Activated naive CD8-positive, alpha-beta T cell treated with anti-CD3 and anti-CD28 coated beads, Interleukin-2, amount 10 ng/mL, durations not matched to agents 7 days and 5 days (primary cell): ENCODE measurements at regions not wholly inside any gene's neighbourhood (a gene's known extent, or its start where the extent isn't known, plus 50 kb on each side); places are given as distances from the start of the nearest gene placed in this dataset.
"Not testable (repeated sequence)": the region's sequence is repeated elsewhere in the genome, so short reads cannot be mapped to it uniquely, and the experiment has no call there.

ENCODE experiments used
- ATAC-seq: fragments of 150-1000 bp; cut with Tn5 transposase; one replicate; pipeline ENCODE4 v1.10.0; 2021; ENCODE audit warnings: low read depth, moderate library complexity
- POLR2A ChIA-PET: fragments of 350-600 bp; sonication (Branson Sonifier 250); formaldehyde crosslinking; loops from one replicate; lab custom pipeline; 2021; ENCODE audit warnings: antibody characterized with exemption; lab: Charles Lee
- DNase-seq: peaks from one replicate; pipeline ENCODE4 v3.0.0; 2021
- H3K27ac Mint-ChIP-seq: one replicate; pipeline ENCODE4 v1.8.0; 2022; ENCODE audit warnings: mild to moderate bottlenecking, mixed read lengths
- H3K27me3 Mint-ChIP-seq: one replicate; pipeline ENCODE4 v1.8.0; 2022; ENCODE audit warnings: mild to moderate bottlenecking, moderate library complexity, mixed read lengths
- H3K36me3 Mint-ChIP-seq: one replicate; pipeline ENCODE4 v1.8.0; 2021; ENCODE audit warnings: mild to moderate bottlenecking, mixed read lengths
- H3K4me1 Mint-ChIP-seq: one replicate; pipeline ENCODE4 v1.8.0; 2021; ENCODE audit warnings: mixed read lengths
- H3K4me3 Mint-ChIP-seq: one replicate; pipeline ENCODE4 v1.8.0; 2022; ENCODE audit warnings: mild to moderate bottlenecking, moderate library complexity, mixed read lengths
- H3K9me3 Mint-ChIP-seq: one replicate; pipeline ENCODE4 v1.8.0; 2021; ENCODE audit warnings: mixed read lengths

DNA sequence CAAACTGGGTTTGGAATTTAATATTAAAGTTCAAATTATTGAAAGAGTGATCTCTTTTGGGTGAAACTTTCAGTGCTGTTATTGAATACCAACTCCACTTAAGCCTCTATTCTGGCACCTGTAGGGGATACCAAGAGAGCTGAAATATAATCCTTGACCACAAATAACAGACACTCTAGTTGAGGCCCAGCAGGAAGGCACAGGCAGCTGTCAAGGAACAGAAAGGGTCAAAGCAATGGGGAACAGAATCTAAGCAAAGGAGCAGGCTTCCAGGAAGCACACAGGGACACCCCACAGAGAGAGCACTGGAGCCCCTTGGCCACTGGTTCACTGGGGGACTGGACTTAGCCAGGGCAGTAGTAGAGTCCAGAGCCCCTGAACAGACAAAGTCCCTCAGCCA is 120.9 kb upstream of the SFSWAP start:
- POLR2A ChIA-PET, result no interaction called here
- no peak for ATAC-seq
- Mint-ChIP-seq H3K9me3 (peaks cover 4% of the 10 kb centered on the region), H3K36me3 (no peaks in the 10 kb centered on the region), H3K4me1 (peaks cover 12% of the 10 kb centered on the region), H3K4me3 (no peak overlapping the region), H3K27ac (no peak overlapping the region), H3K27me3 (no peaks in the 10 kb centered on the region)
- no peak for DNase-seq

GRCh38 chr12:131591136-131591535 is 119.8 kb upstream of the SFSWAP start:
- POLR2A ChIA-PET, result no interaction called here
- H3K27ac Mint-ChIP-seq, result no peak overlapping the region
- ATAC-seq (no peak), DNase-seq (no peak)
- H3K27me3 Mint-ChIP-seq, result no peaks in the 10 kb centered on the region
- H3K4me1 Mint-ChIP-seq, result peaks cover 12% of the 10 kb centered on the region
- H3K9me3 Mint-ChIP-seq, result peaks cover 4% of the 10 kb centered on the region
- H3K4me3 Mint-ChIP-seq, result no peak overlapping the region
- H3K36me3 Mint-ChIP-seq, result no peaks in the 10 kb centered on the region

GRCh38 chr12:131591714-131592709 is 118.9 kb upstream of the SFSWAP start:
- Mint-ChIP-seq H3K27ac (no peak overlapping the region), H3K4me1 (peaks cover 12% of the 10 kb centered on the region), H3K27me3 (no peaks in the 10 kb centered on the region), H3K4me3 (no peak overlapping the region), H3K9me3 (peaks cover 4% of the 10 kb centered on the region), H3K36me3 (no peaks in the 10 kb centered on the region)
- no peak for DNase-seq
- POLR2A ChIA-PET, result interaction anchor here (1.7 kb wide), 1 partner anchor 12 kb away, joined by 9 read pairs; no protein-coding TSS in a partner anchor
- no peak for ATAC-seq

- DNase-seq (no peak), ATAC-seq (peak; percentile 98)
- Mint-ChIP-seq H3K27me3 (no peaks in the 10 kb centered on the region), H3K27ac (peak overlapping the region; percentile 73), H3K4me1 (peaks cover 12% of the 10 kb centered on the region), H3K4me3 (no peak overlapping the region), H3K9me3 (peaks cover 2% of the 10 kb centered on the region), H3K36me3 (no peaks in the 10 kb centered on the region)
- POLR2A ChIA-PET, result interaction anchor here (1.7 kb wide), 1 partner anchor 11 kb away, joined by 9 read pairs; no protein-coding TSS in a partner anchor
Observed at GRCh38 chr12:131592972-131593371, 117.9 kb upstream of the SFSWAP start.

- ATAC-seq (no peak), DNase-seq (no peak)
- no peaks in the 10 kb centered on the region for H3K27me3 Mint-ChIP-seq
- H3K27ac Mint-ChIP-seq, result peak overlapping the region; percentile 73
- peaks cover 2% of the 10 kb centered on the region for H3K9me3 Mint-ChIP-seq
- peaks cover 12% of the 10 kb centered on the region for H3K4me1 Mint-ChIP-seq
- no peak overlapping the region for H3K4me3 Mint-ChIP-seq
- POLR2A ChIA-PET, result interaction anchor here (1.7 kb wide), 1 partner anchor 11 kb away, joined by 9 read pairs; no protein-coding TSS in a partner anchor
- H3K36me3 Mint-ChIP-seq, result no peaks in the 10 kb centered on the region
Observed at GRCh38 chr12:131593406-131593805, 117.5 kb upstream of the SFSWAP start.

DNA sequence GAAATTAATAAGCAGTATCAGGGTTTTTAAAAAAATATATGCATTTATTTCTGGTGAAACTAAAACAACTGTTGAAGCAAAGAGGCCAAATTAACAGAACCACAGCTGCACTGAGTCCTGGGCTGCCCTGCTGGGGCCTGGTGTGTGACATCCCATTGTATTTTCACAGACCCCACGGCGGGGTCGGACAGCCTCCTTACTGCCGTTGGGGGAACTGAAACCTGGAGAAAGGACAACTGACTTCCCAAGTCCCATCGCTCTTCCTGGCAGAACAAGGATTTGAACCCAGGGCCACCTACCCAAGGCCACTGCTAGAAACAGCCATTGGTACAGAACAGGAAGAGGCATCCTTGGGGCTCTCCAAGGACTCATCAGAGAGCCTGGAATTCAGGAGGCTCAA is 114.8 kb upstream of the SFSWAP start:
- ATAC-seq (no peak), DNase-seq (no peak)
- Mint-ChIP-seq H3K9me3 (no peaks in the 10 kb centered on the region), H3K36me3 (no peaks in the 10 kb centered on the region), H3K27ac (no peak overlapping the region), H3K4me1 (peaks cover 12% of the 10 kb centered on the region), H3K27me3 (no peaks in the 10 kb centered on the region), H3K4me3 (no peak overlapping the region)
- POLR2A ChIA-PET, result no interaction called here

DNA sequence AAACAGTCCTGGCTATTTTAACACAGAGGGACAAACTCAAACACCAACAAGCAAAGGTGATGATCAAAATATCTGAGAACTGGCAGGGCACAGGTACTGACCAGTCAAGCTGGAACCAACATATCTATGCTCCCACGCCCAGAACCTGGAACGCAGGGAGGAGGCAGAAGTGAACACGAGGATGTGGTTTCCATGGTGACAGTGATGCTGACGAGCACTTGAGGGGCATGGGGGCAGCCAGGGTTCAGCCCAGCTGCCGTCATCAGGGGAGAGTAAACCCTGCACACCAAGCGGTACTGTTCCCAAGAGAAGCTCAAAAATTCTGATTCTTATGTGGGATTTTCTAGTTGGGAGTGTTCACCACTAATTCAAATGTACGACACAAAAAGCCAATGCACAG is 113.6 kb upstream of the SFSWAP start:
- no peaks in the 10 kb centered on the region for H3K9me3 Mint-ChIP-seq
- peaks cover 12% of the 10 kb centered on the region for H3K4me1 Mint-ChIP-seq
- H3K27ac Mint-ChIP-seq, result no peak overlapping the region
- ATAC-seq (no peak), DNase-seq (no peak)
- no peaks in the 10 kb centered on the region for H3K36me3 Mint-ChIP-seq
- H3K4me3 Mint-ChIP-seq, result no peak overlapping the region
- POLR2A ChIA-PET, result no interaction called here
- H3K27me3 Mint-ChIP-seq, result no peaks in the 10 kb centered on the region

GRCh38 chr12:131598717-131599116 is 112.2 kb upstream of the SFSWAP start:
- peaks cover 2% of the 10 kb centered on the region for H3K9me3 Mint-ChIP-seq
- no peak overlapping the region for H3K4me3 Mint-ChIP-seq
- peaks cover 7% of the 10 kb centered on the region for H3K4me1 Mint-ChIP-seq
- no peaks in the 10 kb centered on the region for H3K27me3 Mint-ChIP-seq
- H3K36me3 Mint-ChIP-seq, result peaks cover 1% of the 10 kb centered on the region
- no peak for ATAC-seq
- POLR2A ChIA-PET, result no interaction called here
- no peak for DNase-seq
- no peak overlapping the region for H3K27ac Mint-ChIP-seq

- Mint-ChIP-seq H3K4me3 (no peak overlapping the region), H3K27me3 (no peaks in the 10 kb centered on the region), H3K9me3 (peaks cover 2% of the 10 kb centered on the region), H3K27ac (peak overlapping the region; percentile 62), H3K4me1 (peaks cover 12% of the 10 kb centered on the region), H3K36me3 (peaks cover 1% of the 10 kb centered on the region)
- no peak for DNase-seq
- ATAC-seq, result no peak
- POLR2A ChIA-PET, result no interaction called here
Observed at GRCh38 chr12:131599190-131600159, 111.4 kb upstream of the SFSWAP start.

- Mint-ChIP-seq H3K4me1 (peaks cover 19% of the 10 kb centered on the region), H3K27me3 (no peaks in the 10 kb centered on the region), H3K9me3 (peaks cover 2% of the 10 kb centered on the region), H3K36me3 (peaks cover 1% of the 10 kb centered on the region), H3K27ac (no peak overlapping the region), H3K4me3 (no peak overlapping the region)
- DNase-seq, result no peak
- POLR2A ChIA-PET, result no interaction called here
- ATAC-seq, result no peak
Observed at GRCh38 chr12:131600160-131600532, 110.7 kb upstream of the SFSWAP start.

DNA sequence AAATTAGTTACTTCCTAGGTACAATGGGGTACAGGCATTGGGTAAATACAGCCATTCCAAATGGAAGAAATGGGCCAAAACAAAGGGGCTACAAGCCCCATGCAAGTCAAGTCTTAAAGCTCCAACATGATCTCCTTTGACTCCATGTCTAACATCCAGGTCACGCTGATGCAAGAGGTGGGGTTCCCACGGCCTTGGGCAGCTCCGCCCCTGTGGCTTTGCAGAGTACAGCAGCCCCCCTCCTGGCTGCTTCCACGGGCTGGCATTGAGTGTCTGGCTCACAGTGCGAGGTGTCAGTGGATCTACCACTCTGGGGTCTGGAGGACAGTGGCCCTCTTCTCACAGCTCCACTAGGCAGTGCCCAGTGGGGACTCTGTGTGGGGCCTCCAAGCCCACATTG is 109.4 kb upstream of the SFSWAP start:
- peaks cover 32% of the 10 kb centered on the region for H3K4me1 Mint-ChIP-seq
- POLR2A ChIA-PET, H3K4me3 Mint-ChIP-seq, ATAC-seq, H3K9me3 Mint-ChIP-seq, H3K27ac Mint-ChIP-seq, H3K27me3 Mint-ChIP-seq, DNase-seq, H3K36me3 Mint-ChIP-seq: not testable (repeated sequence)

GRCh38 chr12:131603106-131603938 is 107.6 kb upstream of the SFSWAP start:
- peaks cover 42% of the 10 kb centered on the region for H3K4me1 Mint-ChIP-seq
- ATAC-seq (no peak), DNase-seq (no peak)
- H3K27me3 Mint-ChIP-seq, result no peaks in the 10 kb centered on the region
- H3K4me3 Mint-ChIP-seq, result no peak overlapping the region
- H3K36me3 Mint-ChIP-seq, result peaks cover 1% of the 10 kb centered on the region
- POLR2A ChIA-PET, result interaction anchor here (1.5 to 1.9 kb wide), 2 partner anchors 11 to 107 kb away, joined by 6 to 9 read pairs; partner anchors contain the start of gene SFSWAP
- H3K27ac Mint-ChIP-seq, result peak overlapping the region; percentile 60
- peaks cover 2% of the 10 kb centered on the region for H3K9me3 Mint-ChIP-seq
